Spinal cord (tissue), 9 donors: ENCODE measurements at regions not wholly inside any gene's neighbourhood (a gene's known extent, or its start where the extent isn't known, plus 50 kb on each side); places are given as distances from the start of the nearest gene placed in this dataset.

ENCODE experiments used
- DNase-seq, 6 donors: peaks; one replicate each; pipeline versions ENCODE4 v3.0.0 to v3.0.0-alpha.2; 2013 to 2015; ENCODE audit warnings: low spot score in 6 of 6, low read depth in 4 of 6
- H3K27ac ChIP-seq: one replicate; pipeline ENCODE4 v1.5.1; 2013; ENCODE audit warnings: low read depth, low read length, control low read depth
- H3K27me3 ChIP-seq: one replicate; pipeline ENCODE4 v1.6.1; 2013; ENCODE audit warnings: low read length; ENCODE audit not compliant: control insufficient read depth, insufficient read depth
- H3K36me3 ChIP-seq: one replicate; pipeline ENCODE4 v1.6.1; 2013; ENCODE audit warnings: low read length; ENCODE audit not compliant: control insufficient read depth, insufficient read depth
- H3K4me1 ChIP-seq: one replicate; pipeline ENCODE4 v1.6.1; 2013; ENCODE audit warnings: low read length; ENCODE audit not compliant: control insufficient read depth, insufficient read depth
- H3K4me3 ChIP-seq: one replicate; pipeline ENCODE4 v1.5.1; 2013; ENCODE audit warnings: low read depth, low read length, control low read depth
- H3K9me3 ChIP-seq: one replicate; pipeline ENCODE4 v1.6.1; 2013; ENCODE audit warnings: low read length; ENCODE audit not compliant: control insufficient read depth, insufficient read depth
- WGBS: methylation state at CpG from one replicate; pipeline ENCODE4 v1.1.5; 2013; ENCODE audit warnings: missing lambda C conversion rate; ENCODE audit not compliant: insufficient coverage; 5-methylcytosine and 5-hydroxymethylcytosine counted together
- donor health status: healthy.

- H3K9me3 ChIP-seq, result peaks cover 1% of the 10 kb centered on the region
- H3K27ac ChIP-seq, result peak overlapping the region; percentile 19
- H3K4me1 ChIP-seq, result peaks cover 5% of the 10 kb centered on the region
- no peak overlapping the region for H3K4me3 ChIP-seq
- H3K36me3 ChIP-seq, result no peaks in the 10 kb centered on the region
- 76% methylated on average over 2 of the region's 2 CpGs for WGBS
- DNase-seq, result no peak
- H3K27me3 ChIP-seq, result no peaks in the 10 kb centered on the region
Measured at GRCh38 chr5:143674469-143674786, 137.5 kb upstream of the HMHB1 start.

GRCh38 chr5:143673676-143674468, 138.1 kb upstream of the HMHB1 start:
- peaks cover 1% of the 10 kb centered on the region for H3K9me3 ChIP-seq
- H3K27me3 ChIP-seq, result no peaks in the 10 kb centered on the region
- no peaks in the 10 kb centered on the region for H3K36me3 ChIP-seq
- H3K4me1 ChIP-seq, result peaks cover 5% of the 10 kb centered on the region
- H3K27ac ChIP-seq, result peak overlapping the region; percentile 19
- DNase-seq, result no peak
- no peak overlapping the region for H3K4me3 ChIP-seq
- WGBS, result no CpG with 5 or more reads among the region's 3 CpGs

GRCh38 chr5:143672806-143673205, 139.2 kb upstream of the HMHB1 start:
- Histone ChIP-seq H3K9me3 (peaks cover 1% of the 10 kb centered on the region), H3K27ac (no peak overlapping the region), H3K27me3 (no peaks in the 10 kb centered on the region), H3K36me3 (no peaks in the 10 kb centered on the region), H3K4me3 (no peak overlapping the region), H3K4me1 (peaks cover 5% of the 10 kb centered on the region)
- no peak for DNase-seq

DNA sequence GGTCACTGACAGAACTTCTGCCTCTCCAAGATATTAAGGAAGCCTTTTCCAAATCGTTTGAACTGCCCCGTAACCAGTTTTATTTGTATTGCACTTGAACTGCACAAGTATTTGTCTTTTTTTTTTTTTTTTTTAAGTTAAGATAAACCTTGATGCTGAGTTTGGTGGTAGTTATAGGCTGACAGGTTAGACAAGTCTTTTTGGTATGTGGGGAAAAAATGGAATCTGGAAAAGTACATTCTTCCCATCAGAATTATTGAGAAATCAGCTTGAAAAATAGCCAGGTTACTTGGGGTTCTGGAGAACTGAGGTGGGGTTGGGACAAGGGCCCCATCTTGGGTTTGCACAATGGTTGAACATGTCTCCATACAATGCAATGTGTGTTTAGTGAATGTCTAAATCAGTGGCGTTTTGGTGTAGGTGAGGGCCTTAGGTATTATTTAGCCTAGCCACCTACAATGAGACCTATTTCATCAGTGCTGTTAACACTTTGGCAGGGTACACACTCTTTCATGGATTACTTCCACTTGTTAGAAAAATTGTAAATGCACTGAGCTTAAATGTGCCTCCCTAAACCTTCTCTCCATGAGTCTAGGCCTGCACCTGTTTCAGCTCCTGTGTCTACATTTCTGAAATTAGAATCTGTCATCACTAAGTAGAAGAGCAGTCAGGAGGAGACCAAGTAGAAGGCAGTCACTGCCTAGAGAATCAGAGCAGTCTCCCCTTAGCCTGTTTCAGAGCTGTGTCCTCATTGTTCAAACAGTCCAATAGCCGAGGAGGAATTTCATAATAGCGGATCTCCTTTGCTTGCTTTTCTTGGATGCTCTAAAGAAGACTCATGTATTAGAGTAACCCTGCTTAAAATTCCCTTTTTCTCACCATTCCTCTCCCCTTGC, 140.0 kb upstream of the HMHB1 start:
- H3K36me3 ChIP-seq, result no peaks in the 10 kb centered on the region
- peaks cover 5% of the 10 kb centered on the region for H3K4me1 ChIP-seq
- no CpG with 5 or more reads among the region's 5 CpGs for WGBS
- DNase-seq, result no peak
- H3K27me3 ChIP-seq, result no peaks in the 10 kb centered on the region
- H3K9me3 ChIP-seq, result peaks cover 1% of the 10 kb centered on the region
- no peak overlapping the region for H3K27ac ChIP-seq
- H3K4me3 ChIP-seq, result no peak overlapping the region

DNA sequence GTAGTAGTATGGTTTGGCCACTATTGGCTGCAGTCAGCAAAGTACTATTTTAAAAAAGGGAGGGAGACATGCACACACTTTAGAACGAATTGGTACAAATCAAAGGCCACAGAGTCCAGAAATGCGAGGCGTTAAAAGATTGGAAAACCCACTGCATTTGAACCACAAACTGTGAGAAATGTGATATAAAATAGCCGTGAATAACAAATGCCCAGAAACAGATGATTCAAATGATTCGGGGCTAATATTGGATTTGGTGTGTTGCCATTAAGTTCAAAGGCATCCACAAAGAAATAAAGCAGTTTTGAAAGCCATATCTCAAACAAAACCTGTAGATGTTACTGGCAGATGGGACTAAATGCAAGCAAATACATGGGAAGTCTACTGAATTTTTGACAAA, 140.9 kb upstream of the HMHB1 start:
- Histone ChIP-seq H3K4me3 (no peak overlapping the region), H3K27me3 (no peaks in the 10 kb centered on the region), H3K27ac (no peak overlapping the region), H3K36me3 (no peaks in the 10 kb centered on the region), H3K4me1 (peaks cover 5% of the 10 kb centered on the region), H3K9me3 (peaks cover 1% of the 10 kb centered on the region)
- no peak for DNase-seq
- 100% methylated on average over 2 of the region's 5 CpGs for WGBS

- peaks cover 1% of the 10 kb centered on the region for H3K9me3 ChIP-seq
- H3K27ac ChIP-seq, result no peak overlapping the region
- DNase-seq, result no peak
Measured at GRCh38 chr5:143665866-143666265, 146.1 kb upstream of the HMHB1 start.

GRCh38 chr5:143664623-143665022, 147.3 kb upstream of the HMHB1 start:
- H3K27me3 ChIP-seq, result no peaks in the 10 kb centered on the region
- H3K27ac ChIP-seq, result no peak overlapping the region
- no peaks in the 10 kb centered on the region for H3K4me1 ChIP-seq
- H3K36me3 ChIP-seq, result no peaks in the 10 kb centered on the region
- H3K4me3 ChIP-seq, result no peak overlapping the region
- H3K9me3 ChIP-seq, result no peaks in the 10 kb centered on the region
- no CpG with 5 or more reads among the region's 2 CpGs for WGBS
- no peak for DNase-seq

More at GRCh38 chr5:143665866-143666265, 146.1 kb upstream of the HMHB1 start:
- H3K27me3 ChIP-seq, result no peaks in the 10 kb centered on the region
- no CpG with 5 or more reads among the region's 4 CpGs for WGBS
- no peak overlapping the region for H3K4me3 ChIP-seq
- no peaks in the 10 kb centered on the region for H3K4me1 ChIP-seq
- H3K36me3 ChIP-seq, result no peaks in the 10 kb centered on the region

DNA sequence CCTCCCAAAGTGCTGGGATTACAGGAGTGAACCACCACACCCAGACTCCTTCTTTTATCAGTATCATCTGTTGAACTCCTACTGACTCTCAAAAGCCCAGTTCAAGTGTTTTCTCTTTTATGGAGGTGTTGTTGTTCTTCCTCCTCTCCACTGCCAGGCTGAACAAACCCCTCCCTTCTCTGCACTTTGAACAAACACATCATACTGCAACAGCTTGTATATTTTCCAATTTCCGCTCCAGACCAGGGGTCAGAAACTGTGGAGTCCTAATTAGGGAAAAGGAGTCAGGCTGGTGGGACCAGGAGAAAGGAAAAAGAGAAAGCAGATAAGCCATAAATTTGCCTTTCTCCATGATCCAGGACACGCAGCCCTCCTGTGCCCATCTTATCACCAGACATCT, 148.1 kb upstream of the HMHB1 start:
- 94% methylated on average over 1 of the region's 2 CpGs for WGBS
- no peaks in the 10 kb centered on the region for H3K36me3 ChIP-seq

GRCh38 chr5:143662020-143662419, 149.9 kb upstream of the HMHB1 start:
- no peaks in the 10 kb centered on the region for H3K9me3 ChIP-seq
- H3K36me3 ChIP-seq, result no peaks in the 10 kb centered on the region
- H3K27me3 ChIP-seq, result no peaks in the 10 kb centered on the region
- H3K4me3 ChIP-seq, result no peak overlapping the region
- DNase-seq, result no peak
- H3K27ac ChIP-seq, result no peak overlapping the region
- no peaks in the 10 kb centered on the region for H3K4me1 ChIP-seq
- no CpG with 5 or more reads among the region's 1 CpG for whole genome bisulfite sequencing

More for the DNA sequence above, 148.1 kb upstream of the HMHB1 start:
- no peak overlapping the region for H3K4me3 ChIP-seq
- H3K27me3 ChIP-seq, result no peaks in the 10 kb centered on the region
- no peak for DNase-seq
- H3K27ac ChIP-seq, result no peak overlapping the region
- no peaks in the 10 kb centered on the region for H3K4me1 ChIP-seq
- H3K9me3 ChIP-seq, result no peaks in the 10 kb centered on the region

DNA sequence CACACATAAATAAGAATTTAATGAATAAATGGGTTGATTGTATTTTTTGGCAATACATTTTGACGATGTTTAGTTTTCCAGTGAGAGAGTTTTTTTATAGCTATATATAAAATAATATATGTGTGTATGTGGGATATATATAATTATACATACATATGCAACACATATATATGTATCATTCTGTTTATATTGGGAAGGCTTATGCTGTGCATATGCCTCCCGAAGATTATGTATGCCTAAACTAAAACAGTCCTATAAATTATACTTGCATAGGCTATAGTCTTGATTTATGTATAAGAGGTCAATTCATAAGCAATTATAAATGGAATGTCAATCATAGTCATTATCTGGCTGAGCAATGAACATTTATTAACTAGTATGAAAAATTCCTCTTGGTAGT, 151.3 kb upstream of the HMHB1 start:
- Histone ChIP-seq H3K27ac (no peak overlapping the region), H3K4me1 (no peaks in the 10 kb centered on the region), H3K4me3 (no peak overlapping the region), H3K27me3 (no peaks in the 10 kb centered on the region), H3K9me3 (no peaks in the 10 kb centered on the region), H3K36me3 (no peaks in the 10 kb centered on the region)
- WGBS, result no CpG with 5 or more reads among the region's 2 CpGs
- DNase-seq, result no peak
